RWPE2 (cell line): ENCODE measurements at regions not wholly inside any gene's neighbourhood (a gene's known extent, or its start where the extent isn't known, plus 50 kb on each side); places are given as distances from the start of the nearest gene placed in this dataset.
A peak's percentile ranks its signal among the peaks of the same experiment; 100 is the strongest.
"Not testable (repeated sequence)": the region's sequence is repeated elsewhere in the genome, so short reads cannot be mapped to it uniquely, and the experiment has no call there.

ENCODE experiments used
- ATAC-seq: fragments of 200-7000 bp; cut with Tn5 transposase; 3 replicates; pipeline ENCODE4 v1.9.1; 2021; ENCODE audit warnings: low read depth
- DNase-seq: peaks from one replicate; pipeline ENCODE4 v3.0.0-alpha.2; 2020; ENCODE audit warnings: low spot score
- H3K27ac ChIP-seq: fragments of 450-650 bp; 2 replicates; pipeline ENCODE4 v1.5.1; 2017; ENCODE audit warnings: mild to moderate bottlenecking; ENCODE audit not compliant: poor library complexity, severe bottlenecking
- H3K27me3 ChIP-seq: fragments of 250-450 bp; sonication (Bioruptor Pico); 2 replicates; pipeline ENCODE4 v1.5.1; 2021; ENCODE audit warnings: mild to moderate bottlenecking, moderate library complexity; ENCODE audit not compliant: insufficient read depth, poor library complexity, severe bottlenecking
- H3K36me3 ChIP-seq: fragments of 250-450 bp; sonication (Bioruptor Pico); 2 replicates; pipeline ENCODE4 v1.5.1; 2020; ENCODE audit warnings: low read depth, mild to moderate bottlenecking, moderate library complexity
- H3K4me1 ChIP-seq: fragments of 250-450 bp; sonication (Bioruptor Pico); 2 replicates; pipeline ENCODE4 v1.5.1; 2021; ENCODE audit warnings: mild to moderate bottlenecking, moderate library complexity; ENCODE audit not compliant: insufficient read depth, poor library complexity, severe bottlenecking
- H3K4me3 ChIP-seq: fragments of 250-450 bp; sonication (Bioruptor Pico); 2 replicates; pipeline ENCODE4 v1.5.1; 2021; ENCODE audit warnings: mild to moderate bottlenecking, moderate library complexity; ENCODE audit not compliant: severe bottlenecking
- H3K9me3 ChIP-seq: fragments of 250-450 bp; sonication (Bioruptor Pico); 2 replicates; pipeline ENCODE4 v1.5.1; 2021; ENCODE audit warnings: mild to moderate bottlenecking, moderate library complexity; ENCODE audit not compliant: severe bottlenecking
- CTCF ChIP-seq: fragments of 450-650 bp; IDR thresholded peaks from one replicate; pipeline ENCODE4 v1.5.1; 2017; ENCODE audit warnings: mild to moderate bottlenecking, moderate library complexity; ENCODE audit not compliant: poor library complexity, severe bottlenecking

- no peaks in the 10 kb centered on the region for H3K4me1 ChIP-seq
- DNase-seq = no peak
- ATAC-seq = no peak
- H3K27ac ChIP-seq = no peak overlapping the region
- no peaks in the 10 kb centered on the region for H3K9me3 ChIP-seq
- no peak overlapping the region for H3K4me3 ChIP-seq
- no peaks in the 10 kb centered on the region for H3K36me3 ChIP-seq
- TF ChIP-seq CTCF = no peak
- no peaks in the 10 kb centered on the region for H3K27me3 ChIP-seq
Measured at GRCh38 chr1:170436928-170437327, 95.0 kb upstream of the GORAB start.

- H3K27ac ChIP-seq = no peak overlapping the region
- DNase-seq (no peak), ATAC-seq (peak; percentile 72)
- H3K27me3 ChIP-seq = no peaks in the 10 kb centered on the region
- H3K9me3 ChIP-seq = no peaks in the 10 kb centered on the region
- no peaks in the 10 kb centered on the region for H3K36me3 ChIP-seq
- TF ChIP-seq CTCF = no peak
- H3K4me3 ChIP-seq = no peak overlapping the region
- no peaks in the 10 kb centered on the region for H3K4me1 ChIP-seq
Measured at GRCh38 chr1:170445096-170445495, 86.9 kb upstream of the GORAB start.

- Histone ChIP-seq H3K4me3 (no peak overlapping the region), H3K36me3 (no peaks in the 10 kb centered on the region), H3K27me3 (no peaks in the 10 kb centered on the region), H3K27ac (no peak overlapping the region), H3K9me3 (no peaks in the 10 kb centered on the region), H3K4me1 (no peaks in the 10 kb centered on the region)
- no peak for DNase-seq
- TF ChIP-seq CTCF = no peak
- ATAC-seq = no peak
Measured at GRCh38 chr1:170448661-170449158, 83.3 kb upstream of the GORAB start.

- ATAC-seq, H3K9me3 ChIP-seq, H3K36me3 ChIP-seq, H3K4me1 ChIP-seq, DNase-seq, H3K4me3 ChIP-seq, H3K27me3 ChIP-seq, H3K27ac ChIP-seq: not testable (repeated sequence)
Measured at GRCh38 chr1:170457325-170458050, 74.5 kb upstream of the GORAB start.

GRCh38 chr1:170460001-170460400 lies 72.0 kb upstream of the GORAB start:
- DNase-seq = no peak
- no peak for TF ChIP-seq CTCF
- H3K4me1 ChIP-seq = no peaks in the 10 kb centered on the region

More at GRCh38 chr1:170460001-170460400, 72.0 kb upstream of the GORAB start:
- Histone ChIP-seq H3K4me3 (no peak overlapping the region), H3K36me3 (no peaks in the 10 kb centered on the region), H3K9me3 (no peaks in the 10 kb centered on the region), H3K27me3 (no peaks in the 10 kb centered on the region), H3K27ac (no peak overlapping the region)
- ATAC-seq = no peak
